ENCODE measurements at regions not wholly inside any gene's neighbourhood (a gene's known extent, or its start where the extent isn't known, plus 50 kb on each side); places are given as distances from the start of the nearest gene placed in this dataset.

DNA sequence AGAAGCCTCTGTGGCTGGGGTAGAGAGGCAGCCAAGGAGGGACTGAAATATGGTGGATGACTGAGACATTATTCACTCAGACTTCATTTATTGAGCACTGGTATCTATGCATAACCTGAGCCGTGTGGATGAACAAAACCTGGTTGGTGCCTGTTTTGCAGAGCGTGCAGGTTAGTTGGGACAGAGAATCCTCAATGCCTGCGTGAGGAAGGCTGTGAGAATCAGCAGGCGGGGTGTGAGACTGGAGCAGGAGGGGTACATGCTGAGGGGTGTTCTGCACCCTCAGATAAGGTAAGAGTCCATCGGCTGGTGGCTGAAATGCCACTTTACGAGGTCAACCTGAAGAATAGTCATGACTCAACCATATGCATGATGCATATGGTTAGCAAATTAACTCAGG is 271.6 kb downstream of the MED10 start:
- H3K18ac ChIP-seq (ENCODE audit: insufficient read length, low read depth, low read length): no peak overlapping the region
- no peaks in the 10 kb centered on the region for H3K9me3 ChIP-seq (ENCODE audit: control insufficient read depth, low read depth, low read length)
- no peaks in the 10 kb centered on the region for H3K27me3 ChIP-seq (ENCODE audit: insufficient read depth, low read length)
- H3K4ac ChIP-seq (ENCODE audit: low read depth, low read length): no peak overlapping the region
- no peak overlapping the region for H4K8ac ChIP-seq (replicated peaks; ENCODE audit: insufficient read length, low read depth, low read length)
- no peak overlapping the region for H2BK12ac ChIP-seq (ENCODE audit: insufficient read length, low read depth, low read length)
- no peak overlapping the region for H3K56ac ChIP-seq (ENCODE audit: insufficient read length, low read depth, low read length)
- H3K23me2 ChIP-seq (ENCODE audit: insufficient read length, low read depth, low read length, poor library complexity, severe bottlenecking): no peaks in the 10 kb centered on the region
- TF ChIP-seq CTCF (conservative IDR thresholded peaks at IDR 0.05): no peak
- no peak overlapping the region for H3K23ac ChIP-seq (ENCODE audit: insufficient read length, low read depth, low read length)
- DNase-seq: no peak
- no peak overlapping the region for H3T11ph ChIP-seq (ENCODE audit: low read length)
- no peak overlapping the region for H2BK20ac ChIP-seq (ENCODE audit: low read depth, low read length, poor library complexity, severe bottlenecking)
- no peak overlapping the region for H4K5ac ChIP-seq (ENCODE audit: insufficient read length, low read depth, low read length)
- no peaks in the 10 kb centered on the region for H4K20me1 ChIP-seq (ENCODE audit: control insufficient read depth, insufficient read depth, insufficient read length)
- no peaks in the 10 kb centered on the region for H3K4me1 ChIP-seq (ENCODE audit: insufficient read depth, low read length)
- no peak overlapping the region for H2AK5ac ChIP-seq (ENCODE audit: insufficient read length, low read length)
- H3K27me3 Mint-ChIP-seq (ENCODE audit: low read depth): peaks cover 2% of the 10 kb centered on the region; the same call in 1 of the 2 replicates
- no peaks in the 10 kb centered on the region for H3K79me1 ChIP-seq (ENCODE audit: insufficient read depth, low read depth, low read length, poor library complexity, severe bottlenecking)
- H2BK15ac ChIP-seq (ENCODE audit: low read depth, low read length): no peak overlapping the region
- peaks cover 0 to 2% (median 0%) of the 10 kb centered on the region in 3 experiments; a peak in 2 of 7 replicates for H3K36me3 Mint-ChIP-seq (ENCODE audit: insufficient read depth in 1 of 3, low read depth in 3 of 3)
- H2AFZ ChIP-seq (ENCODE audit: low read length): no peak overlapping the region
- no peak overlapping the region for H3K14ac ChIP-seq (ENCODE audit: insufficient read depth, low read length)
- H3K79me2 ChIP-seq (ENCODE audit: insufficient read depth, low read length): no peaks in the 10 kb centered on the region
- no peak overlapping the region; a peak in 1 of 7 replicates for H3K27ac Mint-ChIP-seq
- H3K4me3 Mint-ChIP-seq: no peak overlapping the region
- H3K9ac ChIP-seq (ENCODE audit: extremely low read depth, insufficient read length, low read length): no peak overlapping the region
- H2BK120ac ChIP-seq (ENCODE audit: low read depth, low read length, poor library complexity, severe bottlenecking): no peak overlapping the region
- no CpG with 5 or more reads among the region's 6 CpGs for WGBS (ENCODE audit: extremely low coverage, insufficient read length, low lambda C conversion rate)
- H3K9me3 Mint-ChIP-seq: peaks cover 3 to 5% of the 10 kb centered on the region in 2 experiments; a peak in 1 of 5 replicates
- H3K4me2 ChIP-seq (ENCODE audit: insufficient read depth, insufficient read length, low read length): no peak overlapping the region
- no peak overlapping the region for H4K91ac ChIP-seq (ENCODE audit: insufficient read length, low read depth, low read length)
- H3K4me1 Mint-ChIP-seq: peaks cover 10 to 17% of the 10 kb centered on the region in 2 experiments
- no peak overlapping the region for H3K27ac ChIP-seq (ENCODE audit: insufficient read length, low read depth, low read length)
- H2BK5ac ChIP-seq (ENCODE audit: insufficient read length, low read length): no peak overlapping the region
